ENCODE measurements at regions not wholly inside any gene's neighbourhood (a gene's known extent, or its start where the extent isn't known, plus 50 kb on each side); places are given as distances from the start of the nearest gene placed in this dataset.

GRCh38 chr17:77478281-77478680, 337.5 kb downstream of the SEC14L1 start:
- TF ChIP-seq ATF3 (CRISPR knock-in tag; IDR thresholded peaks at IDR 0.05) (no peak), SP1 (IDR thresholded peaks at IDR 0.05) (no peak), SP1 (CRISPR knock-in tag; IDR thresholded peaks at IDR 0.05) (no peak), CTCF (CRISPR knock-in tag; IDR thresholded peaks at IDR 0.05) (no peak), ETS1 (CRISPR knock-in tag; IDR thresholded peaks at IDR 0.05) (no peak), ZNF747 (CRISPR knock-in tag; IDR thresholded peaks at IDR 0.05; ENCODE audit: borderline replicate concordance) (no peak), UBTF (CRISPR knock-in tag; IDR thresholded peaks at IDR 0.05) (no peak), SNAPC2 (CRISPR knock-in tag; IDR thresholded peaks at IDR 0.05) (no peak), SIN3A (IDR thresholded peaks at IDR 0.05; ENCODE audit: borderline replicate concordance, low read depth, low read length) (no peak), SNAPC4 (CRISPR knock-in tag; IDR thresholded peaks at IDR 0.05) (no peak), HMG20A (CRISPR knock-in tag; IDR thresholded peaks at IDR 0.05; ENCODE audit: borderline replicate concordance) (no peak), PHB2 (IDR thresholded peaks at IDR 0.05; ENCODE audit: partially characterized antibody) (no peak)

All from HepG2 (cell line).